HG02571 (cell line): ENCODE measurements at regions not wholly inside any gene's neighbourhood (a gene's known extent, or its start where the extent isn't known, plus 50 kb on each side); places are given as distances from the start of the nearest gene placed in this dataset.

Experiments
- ATAC-seq: cut with Tn5 transposase; IDR thresholded peaks from one replicate; pipeline ENCODE4 v1.9.1; 2021; ENCODE audit warnings: mild to moderate bottlenecking, moderate library complexity; ENCODE audit not compliant: unreplicated experiment

- ATAC-seq: no peak
These were observed 105.4 kb upstream of the DSEL start for GRCh38 chr18:67621906-67622305.

DNA sequence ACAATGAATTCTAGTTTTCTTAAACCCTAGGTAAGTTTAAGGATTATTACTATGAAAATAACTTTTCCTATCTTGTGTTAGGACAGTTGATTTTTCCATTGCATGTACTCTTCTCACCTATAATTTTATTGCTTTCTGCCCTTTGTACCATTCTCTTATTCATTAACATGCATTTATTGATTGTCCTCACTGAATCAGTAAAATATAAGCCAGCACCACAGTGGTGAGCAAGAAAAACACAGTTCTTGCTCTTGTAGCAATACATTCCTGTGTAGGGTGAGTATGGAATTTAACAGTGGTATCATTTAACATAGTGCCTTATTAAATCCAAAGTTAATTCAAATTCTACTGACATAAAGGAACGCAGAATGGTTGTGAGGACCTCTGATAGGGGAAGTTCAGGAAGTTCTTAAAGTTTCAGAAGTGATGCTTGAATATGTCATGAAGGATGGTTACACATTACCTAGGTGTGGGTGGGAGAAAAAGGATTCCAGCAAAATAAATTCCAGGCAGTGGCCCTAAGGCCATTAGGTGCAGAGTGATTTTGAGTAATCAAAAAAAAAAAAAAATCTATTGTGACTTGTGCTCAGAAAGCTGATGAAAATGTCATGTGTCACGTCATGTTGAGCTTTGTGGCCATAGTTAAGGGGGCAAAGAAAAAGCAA lies 104.7 kb upstream of the DSEL start:
- ATAC-seq: no peak

GRCh38 chr18:67618061-67618460 lies 101.5 kb upstream of the DSEL start:
- ATAC-seq: no peak

GRCh38 chr18:67615876-67616275 lies 99.4 kb upstream of the DSEL start:
- no peak for ATAC-seq

DNA sequence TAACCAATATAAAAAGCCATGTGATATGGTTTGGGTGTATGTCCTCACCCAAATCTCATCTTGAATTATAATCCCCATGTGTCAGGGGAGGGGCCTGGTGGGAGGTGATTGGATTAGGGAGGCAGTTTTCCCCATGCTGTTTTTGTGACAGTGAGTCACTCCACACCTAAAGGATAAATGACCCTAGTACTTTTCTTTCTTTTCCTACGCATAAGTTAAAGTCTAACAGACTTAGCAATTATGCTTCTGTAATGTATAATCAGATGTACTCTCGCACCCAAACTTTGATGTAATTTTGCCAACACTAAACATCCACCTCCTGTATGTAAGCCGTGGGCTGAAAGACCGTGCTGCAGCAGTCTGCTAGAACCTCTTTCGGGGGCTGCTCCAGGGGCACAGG lies 97.2 kb upstream of the DSEL start:
- no peak for ATAC-seq

- no peak for ATAC-seq
These were observed 95.8 kb upstream of the DSEL start for GRCh38 chr18:67612281-67612680.

- no peak for ATAC-seq
These were observed 92.2 kb upstream of the DSEL start for GRCh38 chr18:67608615-67609273.

- ATAC-seq: no peak
These were observed 91.7 kb upstream of the DSEL start for GRCh38 chr18:67608191-67608590.

DNA sequence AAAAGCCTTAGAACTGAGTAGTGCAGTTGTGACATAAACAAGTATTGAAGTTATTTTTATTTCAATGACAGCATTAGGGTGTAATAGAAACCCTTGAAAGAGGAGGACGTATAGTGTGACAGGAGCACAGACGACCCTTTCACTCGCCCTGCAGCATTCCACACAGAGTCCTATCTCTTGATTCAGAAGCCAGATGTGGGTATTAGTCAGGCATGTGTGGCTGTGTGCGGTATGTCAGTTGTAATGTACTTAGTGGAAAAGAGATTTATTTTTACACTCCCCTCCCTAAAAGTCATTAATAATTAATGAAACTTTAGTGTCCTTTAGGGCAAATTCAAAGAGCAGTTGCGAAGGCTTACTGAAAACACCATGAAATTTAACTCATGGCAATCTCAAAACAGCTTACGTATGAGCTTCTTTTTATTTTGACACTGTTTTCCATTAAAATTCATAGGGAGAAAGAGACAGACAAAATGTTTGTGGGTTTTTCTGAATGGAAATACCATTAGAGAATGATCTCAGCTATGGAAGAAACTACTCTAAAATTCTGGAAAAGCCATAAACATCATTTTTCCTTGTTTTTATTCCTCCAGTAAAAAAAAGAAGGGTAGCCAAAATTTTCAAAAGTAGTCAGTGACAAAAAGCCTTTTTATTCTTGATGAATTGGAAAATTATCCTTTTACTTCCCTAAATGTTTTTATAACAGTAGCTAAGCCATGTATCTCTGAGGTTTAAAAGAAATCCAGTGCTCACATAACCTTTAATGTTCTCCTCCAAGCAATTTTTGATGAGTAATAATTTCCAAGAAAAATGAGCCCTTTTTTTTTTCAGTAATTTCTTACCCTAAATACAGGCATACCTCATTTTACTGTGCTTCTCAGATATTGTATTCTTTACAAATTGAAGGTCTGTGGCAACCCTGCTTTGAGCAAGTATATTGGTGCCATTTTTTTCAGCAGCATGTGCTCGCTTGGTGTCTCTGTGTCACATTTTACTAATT lies 84.0 kb upstream of the DSEL start:
- ATAC-seq: no peak

DNA sequence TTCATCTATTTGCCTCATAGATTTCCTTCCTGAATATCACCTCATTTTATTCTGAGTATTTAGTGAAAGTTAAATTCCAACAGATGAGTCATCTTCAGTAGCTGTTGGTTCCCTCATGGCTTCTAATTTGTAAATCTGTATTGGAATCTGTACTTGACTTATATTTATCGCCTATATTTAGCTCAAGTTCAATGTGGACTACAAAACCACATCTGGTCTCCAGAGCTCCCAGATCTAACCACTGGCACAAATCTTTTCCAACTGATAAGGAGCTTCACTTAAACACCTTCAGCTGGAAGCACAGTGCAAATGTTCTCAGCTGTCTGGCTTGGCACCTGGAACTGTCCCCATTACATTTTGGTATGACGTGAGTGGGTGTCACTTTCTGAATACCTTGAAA lies 82.8 kb upstream of the DSEL start:
- ATAC-seq: no peak

DNA sequence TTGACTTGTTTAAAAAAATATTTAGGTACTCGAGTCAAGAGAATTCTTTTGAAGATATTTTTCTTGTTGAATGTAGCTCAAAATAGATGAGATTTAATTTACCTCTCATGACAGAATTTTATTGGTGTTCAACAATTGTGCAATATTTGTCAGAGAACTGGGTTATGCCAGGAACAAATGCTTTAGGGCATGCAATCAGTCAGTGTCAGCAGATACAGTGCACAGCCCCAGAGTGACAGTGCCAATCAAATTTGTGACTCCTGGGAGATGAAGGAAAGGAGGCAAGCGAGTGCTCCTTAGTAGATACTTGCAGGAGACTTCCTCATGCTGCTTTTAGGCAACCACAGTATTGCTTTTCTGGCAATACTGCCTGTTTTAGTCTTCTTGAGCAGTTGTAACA lies 81.2 kb upstream of the DSEL start:
- ATAC-seq: no peak

- ATAC-seq: no peak
These were observed 79.5 kb upstream of the DSEL start for GRCh38 chr18:67596003-67596402.

DNA sequence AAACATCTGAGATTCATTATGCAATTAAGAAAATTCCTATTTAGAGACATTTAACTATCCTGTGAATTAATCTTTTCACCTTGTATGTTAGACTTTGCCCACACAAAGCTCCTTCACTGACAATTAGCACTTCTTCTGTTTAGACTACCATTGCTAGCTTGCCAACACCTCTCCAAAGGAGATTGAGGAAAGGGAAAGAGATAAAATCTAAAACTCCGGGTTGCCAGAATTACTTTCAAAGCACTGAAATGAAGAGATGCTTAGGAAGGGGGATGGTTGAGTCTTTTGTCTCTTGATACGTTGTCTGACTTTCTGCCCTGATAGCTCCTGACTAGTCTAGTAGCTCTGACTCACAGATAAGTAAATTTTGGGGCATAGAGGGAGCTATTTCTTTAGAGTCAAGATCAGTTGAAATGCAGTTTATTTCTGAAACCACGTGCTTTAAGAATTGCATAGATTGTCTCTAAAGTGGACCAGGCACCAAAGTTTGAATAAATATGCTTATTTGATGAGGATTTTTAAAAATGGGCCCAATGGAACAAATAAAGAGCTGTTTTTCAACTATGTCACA lies 74.1 kb upstream of the DSEL start:
- no peak for ATAC-seq

- ATAC-seq: no peak
These were observed 72.8 kb upstream of the DSEL start for GRCh38 chr18:67589325-67589724.

DNA sequence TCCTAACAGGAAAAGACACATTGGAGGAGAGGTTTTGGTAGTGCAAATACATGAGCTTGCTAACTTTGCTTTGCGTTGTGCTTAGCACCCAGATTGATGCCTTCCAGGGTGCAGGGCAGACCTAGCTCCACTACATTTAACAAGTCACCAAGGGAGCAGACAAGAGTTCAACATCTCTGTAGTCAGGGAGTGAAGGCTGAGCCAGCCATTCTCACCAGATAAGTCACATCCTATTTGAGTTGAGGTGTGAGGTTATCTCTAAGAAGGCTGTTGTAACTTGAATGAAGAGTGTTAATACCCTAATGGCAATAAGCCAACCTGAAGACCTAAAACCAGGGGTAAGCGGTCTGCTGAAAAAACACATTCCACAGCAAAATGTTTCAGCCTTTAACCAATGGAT lies 69.6 kb upstream of the DSEL start:
- ATAC-seq: no peak

DNA sequence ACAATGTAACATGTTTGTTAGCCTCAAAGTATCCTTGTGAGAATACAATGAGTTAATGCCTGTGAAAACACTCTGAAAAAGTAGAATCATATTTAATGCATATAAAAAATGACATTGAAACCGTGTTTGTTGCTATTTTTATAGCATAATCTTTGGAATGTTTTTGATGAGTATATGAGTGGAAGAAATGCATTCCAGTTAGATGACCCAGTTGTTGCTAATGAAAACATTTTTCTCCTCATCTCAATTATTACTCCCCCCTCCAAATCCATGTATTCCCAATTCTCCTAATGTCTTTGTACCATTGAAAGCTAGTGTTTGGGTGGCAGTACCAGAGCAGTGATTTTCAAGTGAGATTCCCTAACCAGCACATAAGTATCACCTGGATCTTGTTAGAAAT lies 67.1 kb upstream of the DSEL start:
- ATAC-seq: no peak

- no peak for ATAC-seq
These were observed 66.0 kb upstream of the DSEL start for GRCh38 chr18:67582488-67582887.

DNA sequence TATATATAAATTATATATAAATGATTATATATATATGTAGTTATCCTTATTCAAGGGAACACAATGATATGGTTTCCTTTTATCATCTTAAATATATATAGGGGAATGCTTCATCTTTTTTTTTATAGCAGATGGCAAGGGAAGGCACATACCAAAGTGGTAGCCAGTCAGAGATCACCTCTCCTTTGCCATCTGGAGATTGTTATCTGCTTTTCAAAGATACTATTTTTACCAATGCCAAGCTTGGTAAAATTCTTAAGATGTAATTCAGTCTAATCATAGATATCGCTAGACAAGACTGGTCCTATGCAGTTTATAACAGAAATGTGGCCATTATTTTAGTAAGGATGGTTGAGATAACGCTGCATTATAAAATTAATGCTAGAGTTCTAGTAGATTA lies 64.7 kb upstream of the DSEL start:
- ATAC-seq: no peak

DNA sequence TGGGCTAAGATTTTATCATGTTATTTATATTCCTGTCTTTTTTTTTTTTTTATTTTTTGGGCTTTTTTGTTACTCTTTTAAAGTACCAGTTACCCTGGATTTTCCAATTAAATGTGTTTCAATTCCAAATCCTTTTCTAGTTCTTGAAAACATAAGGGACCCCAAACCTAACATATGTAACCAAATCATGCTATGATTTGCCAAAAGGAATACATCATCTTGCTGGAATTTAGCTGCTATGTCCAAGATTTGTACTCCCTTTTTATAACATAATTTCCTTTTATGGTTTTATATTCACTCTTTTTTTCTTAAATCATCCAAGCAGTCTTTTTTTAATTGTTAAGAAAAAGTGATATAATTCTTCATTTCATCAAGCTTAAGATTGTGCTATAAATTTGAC lies 60.9 kb upstream of the DSEL start:
- ATAC-seq: no peak

- ATAC-seq: no peak
These were observed 58.2 kb upstream of the DSEL start for GRCh38 chr18:67574749-67575148.

- ATAC-seq: no peak
These were observed 51.6 kb upstream of the DSEL start for GRCh38 chr18:67568166-67568565.
